OCI-LY7 (cell line): ENCODE measurements at regions not wholly inside any gene's neighbourhood (a gene's known extent, or its start where the extent isn't known, plus 50 kb on each side); places are given as distances from the start of the nearest gene placed in this dataset.

Experiments used
- BruUV-seq: library from RNA; stranded (reverse); fragments of 400-500 nt; replicated peaks from 2 replicates; lab custom pipeline; 2021; lab: Mats Ljungman, UMichigan
- CTCF ChIA-PET: fragments of 300-600 bp; sonication (Branson Sonifier 250); formaldehyde crosslinking; loops from one replicate; lab custom pipeline; 2022; ENCODE audit warnings: antibody characterized with exemption; ENCODE audit not compliant: unreplicated experiment; lab: Charles Lee
- POLR2A ChIA-PET: fragments of 300-600 bp; sonication (Branson Sonifier 250); formaldehyde crosslinking; loops from one replicate; lab custom pipeline; 2022; ENCODE audit warnings: antibody characterized with exemption; lab: Charles Lee
- DNase-seq: peaks from one replicate; pipeline ENCODE4 v3.0.0-alpha.2; 2015; ENCODE audit warnings: low spot score
- H2AFZ ChIP-seq: fragments of 200-600 bp; sonication (generic), shearing (Covaris generic); 2 replicates; pipeline ENCODE4 v1.6.1; 2014; ENCODE audit warnings: mild to moderate bottlenecking, antibody characterized with exemption, low read length, moderate library complexity
- H3K27ac ChIP-seq: fragments of 200-600 bp; sonication (generic); 2 replicates; pipeline ENCODE4 v1.5.1; 2014; ENCODE audit warnings: mixed run types, low read depth, mild to moderate bottlenecking, moderate library complexity, low read length, inconsistent platforms; ENCODE audit not compliant: poor library complexity, severe bottlenecking
- H3K36me3 ChIP-seq: fragments of 200-600 bp; sonication (generic); 2 replicates; pipeline ENCODE4 v1.6.1; 2014; ENCODE audit warnings: mild to moderate bottlenecking, antibody characterized with exemption, low read length, moderate library complexity, mixed read lengths; ENCODE audit not compliant: insufficient read depth
- H3K4me1 ChIP-seq: fragments of 200-600 bp; sonication (generic); 2 replicates; pipeline ENCODE4 v1.5.1; 2014; ENCODE audit warnings: mild to moderate bottlenecking, low read length; ENCODE audit not compliant: insufficient read depth, poor library complexity, severe bottlenecking
- H3K4me2 ChIP-seq: fragments of 200-600 bp; sonication (generic); 2 replicates; pipeline ENCODE4 v1.6.1; 2014; ENCODE audit warnings: mild to moderate bottlenecking, low read length
- H3K4me3 ChIP-seq: fragments of 200-600 bp; sonication (generic); 2 replicates; pipeline ENCODE4 v1.5.1; 2014; ENCODE audit warnings: mild to moderate bottlenecking, low read depth, low read length; ENCODE audit not compliant: poor library complexity, severe bottlenecking
- H3K79me2 ChIP-seq: fragments of 200-600 bp; sonication (generic); 2 replicates; pipeline ENCODE4 v1.6.1; 2016; ENCODE audit warnings: low read depth, mild to moderate bottlenecking, low read length, moderate library complexity, mixed read lengths; ENCODE audit not compliant: insufficient read depth
- H3K9me2 ChIP-seq: fragments of 200-600 bp; sonication (generic); 2 replicates; pipeline ENCODE4 v1.6.1; 2016; ENCODE audit warnings: mild to moderate bottlenecking, low read length, mixed read lengths; ENCODE audit not compliant: insufficient read depth
- H3K9me3 ChIP-seq: fragments of 200-600 bp; sonication (generic); 2 replicates; pipeline ENCODE4 v1.6.1; 2014; ENCODE audit warnings: mild to moderate bottlenecking, mixed run types, low read length, mixed read lengths
- H4K20me1 ChIP-seq: fragments of 200-600 bp; sonication (generic); 2 replicates; pipeline ENCODE4 v1.6.1; 2014; ENCODE audit warnings: mild to moderate bottlenecking, antibody characterized with exemption, low read length, moderate library complexity, mixed read lengths; ENCODE audit not compliant: insufficient read depth
- EZH2phosphoT487 ChIP-seq: fragments of 200-600 bp; sonication (generic); IDR thresholded peaks from 2 replicates; pipeline ENCODE4 v1.6.1; 2018; ENCODE audit warnings: low read depth, borderline replicate concordance, mild to moderate bottlenecking, mixed run types, antibody characterized with exemption, low read length, moderate library complexity, mixed read lengths
- intact Hi-C: fragments of 100-400 bp; cut with micrococcal nuclease; formaldehyde crosslinking; loops from one replicate; pipeline ENCODE4 v1.10.0; 2022; ENCODE audit not compliant: unreplicated experiment
- TF ChIP-seq, protein P1 (sequence below): fragments of 200-600 bp; sonication (generic); conservative IDR thresholded peaks from 2 replicates; pipeline ENCODE4 v1.5.1; 2014; ENCODE audit warnings: mild to moderate bottlenecking, antibody characterized with exemption, low read length, moderate library complexity, mixed read lengths

DNA sequence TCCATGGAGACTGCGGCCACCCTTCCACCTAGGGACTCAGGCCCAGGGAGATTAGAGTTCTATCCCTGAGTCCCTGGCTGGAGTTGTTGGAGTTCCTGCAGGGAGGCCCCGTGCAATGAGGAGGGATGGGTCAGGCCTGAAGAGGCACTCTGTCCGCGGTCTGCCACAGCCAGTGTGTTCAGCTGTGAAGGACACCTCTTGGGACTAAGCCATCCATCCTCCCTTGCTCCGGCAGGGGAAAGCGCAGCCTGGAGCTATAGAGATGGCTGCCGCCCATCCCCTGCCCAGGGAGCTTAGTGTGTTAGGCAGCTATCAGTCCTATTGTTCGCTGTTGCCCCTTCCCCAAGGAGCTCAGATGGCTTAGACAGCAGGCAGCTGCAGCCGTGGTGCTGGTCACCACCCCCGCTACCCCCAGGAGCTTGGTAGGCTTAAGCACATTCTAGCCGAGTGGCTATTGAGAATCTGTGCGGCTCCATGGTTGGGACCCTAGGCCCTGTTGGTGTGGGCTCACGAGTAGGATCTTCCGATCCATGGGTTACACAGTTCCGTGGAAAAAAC is 141.3 kb downstream of the CYB561 start:
- DNase-seq = no peak
- Histone ChIP-seq H3K27ac (no peak overlapping the region), H3K4me2 (no peak overlapping the region), H3K79me2 (no peaks in the 10 kb centered on the region), H3K4me3 (no peak overlapping the region), H4K20me1 (no peaks in the 10 kb centered on the region), H3K9me3 (no peaks in the 10 kb centered on the region), H3K9me2 (no peaks in the 10 kb centered on the region), H3K4me1 (no peaks in the 10 kb centered on the region), H3K36me3 (no peaks in the 10 kb centered on the region), H2AFZ (no peak overlapping the region)
- BruUV-seq = no TSS peak
- ChIA-PET CTCF (no interaction called here), POLR2A (no interaction called here)
- TF ChIP-seq EZH2phosphoT487 = no peak
- TF ChIP-seq, protein P1, sequence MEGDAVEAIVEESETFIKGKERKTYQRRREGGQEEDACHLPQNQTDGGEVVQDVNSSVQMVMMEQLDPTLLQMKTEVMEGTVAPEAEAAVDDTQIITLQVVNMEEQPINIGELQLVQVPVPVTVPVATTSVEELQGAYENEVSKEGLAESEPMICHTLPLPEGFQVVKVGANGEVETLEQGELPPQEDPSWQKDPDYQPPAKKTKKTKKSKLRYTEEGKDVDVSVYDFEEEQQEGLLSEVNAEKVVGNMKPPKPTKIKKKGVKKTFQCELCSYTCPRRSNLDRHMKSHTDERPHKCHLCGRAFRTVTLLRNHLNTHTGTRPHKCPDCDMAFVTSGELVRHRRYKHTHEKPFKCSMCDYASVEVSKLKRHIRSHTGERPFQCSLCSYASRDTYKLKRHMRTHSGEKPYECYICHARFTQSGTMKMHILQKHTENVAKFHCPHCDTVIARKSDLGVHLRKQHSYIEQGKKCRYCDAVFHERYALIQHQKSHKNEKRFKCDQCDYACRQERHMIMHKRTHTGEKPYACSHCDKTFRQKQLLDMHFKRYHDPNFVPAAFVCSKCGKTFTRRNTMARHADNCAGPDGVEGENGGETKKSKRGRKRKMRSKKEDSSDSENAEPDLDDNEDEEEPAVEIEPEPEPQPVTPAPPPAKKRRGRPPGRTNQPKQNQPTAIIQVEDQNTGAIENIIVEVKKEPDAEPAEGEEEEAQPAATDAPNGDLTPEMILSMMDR = no peak
- intact Hi-C loops = no loop called here

DNA sequence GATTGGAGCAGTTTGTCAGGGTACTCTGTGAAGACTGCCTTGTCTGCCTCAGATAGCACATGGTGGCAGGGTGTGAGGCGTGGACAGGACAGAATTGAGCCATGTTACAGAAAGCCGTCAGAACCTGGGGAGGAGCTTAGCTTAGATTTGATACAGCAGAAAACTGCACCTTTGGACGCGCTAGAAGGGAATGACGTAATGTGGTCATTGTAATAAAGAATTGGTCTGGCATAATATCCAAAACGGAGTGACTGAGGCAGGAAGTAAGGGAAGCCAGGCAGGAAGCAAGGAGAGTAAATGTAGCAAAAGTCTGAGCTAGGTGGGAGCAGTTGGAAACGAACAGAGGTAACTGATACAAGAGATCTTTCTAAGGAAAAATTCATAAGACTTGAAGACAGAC is 140.2 kb downstream of the CYB561 start:
- no peaks in the 10 kb centered on the region for H3K4me1 ChIP-seq
- H3K27ac ChIP-seq = no peak overlapping the region
- no peaks in the 10 kb centered on the region for H3K79me2 ChIP-seq
- BruUV-seq = no TSS peak
- H3K4me3 ChIP-seq = no peak overlapping the region
- intact Hi-C loops = no loop called here
- ChIA-PET POLR2A (no interaction called here), CTCF (no interaction called here)
- TF ChIP-seq, protein P1 = no peak
- no peak for TF ChIP-seq EZH2phosphoT487
- H3K9me2 ChIP-seq = no peaks in the 10 kb centered on the region
- no peak overlapping the region for H3K4me2 ChIP-seq
- DNase-seq = no peak
- H4K20me1 ChIP-seq = no peaks in the 10 kb centered on the region
- no peaks in the 10 kb centered on the region for H3K36me3 ChIP-seq
- H3K9me3 ChIP-seq = no peaks in the 10 kb centered on the region
- H2AFZ ChIP-seq = no peak overlapping the region

DNA sequence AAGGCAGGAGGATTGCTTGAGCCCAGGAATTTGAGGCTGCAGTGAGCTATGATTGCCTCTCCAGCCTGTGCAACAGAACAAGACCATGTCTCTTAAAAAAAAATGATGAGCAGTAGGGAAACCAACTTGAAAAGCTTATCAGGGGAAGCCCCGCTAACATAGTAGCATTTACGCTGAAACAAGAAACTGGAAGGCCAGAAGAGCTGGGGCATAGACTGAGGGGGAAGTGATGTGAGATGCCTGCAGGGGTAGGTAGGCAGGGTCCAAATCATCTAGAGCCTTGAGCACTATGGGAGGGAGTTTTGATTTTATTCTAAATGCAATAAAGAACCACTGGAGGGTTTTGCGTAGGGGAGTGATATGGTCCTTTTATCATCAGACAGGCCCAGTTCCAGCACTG is 139.3 kb downstream of the CYB561 start:
- Histone ChIP-seq H3K4me1 (no peaks in the 10 kb centered on the region), H2AFZ (no peak overlapping the region), H3K79me2 (no peaks in the 10 kb centered on the region), H3K9me3 (no peaks in the 10 kb centered on the region), H3K27ac (no peak overlapping the region), H3K9me2 (no peaks in the 10 kb centered on the region), H3K4me3 (no peak overlapping the region), H3K4me2 (no peak overlapping the region), H4K20me1 (no peaks in the 10 kb centered on the region), H3K36me3 (no peaks in the 10 kb centered on the region)
- ChIA-PET CTCF (no interaction called here), POLR2A (no interaction called here)
- TF ChIP-seq EZH2phosphoT487 = no peak
- TF ChIP-seq, protein P1 = no peak
- intact Hi-C loops = no loop called here
- BruUV-seq = no TSS peak
- no peak for DNase-seq
